WI38 (cell line): ENCODE measurements at regions not wholly inside any gene's neighbourhood (a gene's known extent, or its start where the extent isn't known, plus 50 kb on each side); places are given as distances from the start of the nearest gene placed in this dataset.

Experiments
- H3K4me3 ChIP-seq: 2 replicates; pipeline ENCODE4 v1.5.1; 2011; ENCODE audit warnings: low read depth, mild to moderate bottlenecking, control low read depth, low read length
- TF ChIP-seq, protein P1 (sequence below): IDR thresholded peaks from 2 replicates; pipeline ENCODE4 v1.5.1; 2012; ENCODE audit warnings: low read depth, mild to moderate bottlenecking, control low read depth, low read length

DNA sequence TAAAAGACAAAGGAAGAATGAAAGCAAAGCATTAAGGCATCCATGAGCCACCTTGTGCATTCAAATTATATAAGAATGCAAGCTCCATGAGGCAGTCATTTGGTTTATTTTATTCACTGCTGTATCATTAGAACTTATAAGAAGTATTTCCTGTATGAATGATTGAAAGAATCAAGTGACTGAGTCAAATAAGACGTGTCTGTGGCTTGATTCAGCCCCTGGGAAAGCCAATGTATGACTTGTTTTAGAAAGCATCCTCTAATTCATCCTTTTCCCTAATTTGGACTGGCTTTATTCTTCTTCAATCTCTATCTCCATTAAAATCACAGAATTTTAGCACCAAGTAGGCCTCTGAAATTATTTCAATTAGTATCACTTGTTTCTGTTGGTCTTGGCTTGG is 461.1 kb downstream of the LPIN1 start:
- no peak overlapping the region for H3K4me3 ChIP-seq
- TF ChIP-seq, protein P1, sequence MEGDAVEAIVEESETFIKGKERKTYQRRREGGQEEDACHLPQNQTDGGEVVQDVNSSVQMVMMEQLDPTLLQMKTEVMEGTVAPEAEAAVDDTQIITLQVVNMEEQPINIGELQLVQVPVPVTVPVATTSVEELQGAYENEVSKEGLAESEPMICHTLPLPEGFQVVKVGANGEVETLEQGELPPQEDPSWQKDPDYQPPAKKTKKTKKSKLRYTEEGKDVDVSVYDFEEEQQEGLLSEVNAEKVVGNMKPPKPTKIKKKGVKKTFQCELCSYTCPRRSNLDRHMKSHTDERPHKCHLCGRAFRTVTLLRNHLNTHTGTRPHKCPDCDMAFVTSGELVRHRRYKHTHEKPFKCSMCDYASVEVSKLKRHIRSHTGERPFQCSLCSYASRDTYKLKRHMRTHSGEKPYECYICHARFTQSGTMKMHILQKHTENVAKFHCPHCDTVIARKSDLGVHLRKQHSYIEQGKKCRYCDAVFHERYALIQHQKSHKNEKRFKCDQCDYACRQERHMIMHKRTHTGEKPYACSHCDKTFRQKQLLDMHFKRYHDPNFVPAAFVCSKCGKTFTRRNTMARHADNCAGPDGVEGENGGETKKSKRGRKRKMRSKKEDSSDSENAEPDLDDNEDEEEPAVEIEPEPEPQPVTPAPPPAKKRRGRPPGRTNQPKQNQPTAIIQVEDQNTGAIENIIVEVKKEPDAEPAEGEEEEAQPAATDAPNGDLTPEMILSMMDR, result no peak

DNA sequence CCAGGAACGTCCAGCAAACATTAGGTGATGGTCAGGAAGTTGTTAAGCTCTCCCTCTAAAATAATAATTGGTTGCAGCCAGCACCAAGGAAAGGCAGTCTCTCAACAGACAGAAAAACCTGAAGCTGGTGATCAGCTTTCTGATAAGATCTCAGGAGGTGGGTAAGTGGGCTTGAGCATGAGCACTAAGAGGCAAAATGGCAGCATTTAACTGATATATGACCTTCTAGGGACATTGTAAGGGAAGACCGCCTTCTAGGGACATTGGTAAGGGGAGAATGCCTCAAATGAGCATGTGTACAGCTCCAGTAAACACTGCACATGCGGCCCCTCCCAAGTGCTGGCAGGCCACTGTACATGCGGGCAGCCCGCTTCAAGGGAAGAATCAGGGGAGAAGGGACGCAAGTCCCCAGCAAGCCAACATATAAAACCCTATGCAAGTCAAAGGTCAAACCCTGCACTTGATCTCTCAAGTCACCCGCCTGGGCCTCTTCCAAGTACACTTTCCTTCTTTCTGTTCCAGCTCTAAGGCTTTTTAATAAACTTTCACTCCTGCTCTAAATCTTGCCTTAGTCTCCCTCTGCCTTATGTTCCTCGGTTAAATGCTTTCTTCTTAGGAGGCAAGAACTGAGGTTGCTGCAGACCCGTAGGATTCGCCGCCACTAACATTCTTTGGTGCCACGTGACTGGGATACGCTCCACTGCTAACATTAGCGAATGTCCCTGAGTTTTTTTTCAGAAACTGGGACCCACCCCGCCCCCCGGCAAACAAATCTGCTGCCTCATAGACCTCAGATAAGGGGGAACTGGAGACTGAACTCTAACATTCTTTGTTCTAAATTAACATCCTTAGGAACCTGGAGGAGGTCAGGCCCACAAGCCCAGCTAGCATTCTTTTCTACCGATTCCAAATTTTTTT is 463.8 kb downstream of the LPIN1 start:
- TF ChIP-seq, protein P1, result no peak
- H3K4me3 ChIP-seq, result no peak overlapping the region

DNA sequence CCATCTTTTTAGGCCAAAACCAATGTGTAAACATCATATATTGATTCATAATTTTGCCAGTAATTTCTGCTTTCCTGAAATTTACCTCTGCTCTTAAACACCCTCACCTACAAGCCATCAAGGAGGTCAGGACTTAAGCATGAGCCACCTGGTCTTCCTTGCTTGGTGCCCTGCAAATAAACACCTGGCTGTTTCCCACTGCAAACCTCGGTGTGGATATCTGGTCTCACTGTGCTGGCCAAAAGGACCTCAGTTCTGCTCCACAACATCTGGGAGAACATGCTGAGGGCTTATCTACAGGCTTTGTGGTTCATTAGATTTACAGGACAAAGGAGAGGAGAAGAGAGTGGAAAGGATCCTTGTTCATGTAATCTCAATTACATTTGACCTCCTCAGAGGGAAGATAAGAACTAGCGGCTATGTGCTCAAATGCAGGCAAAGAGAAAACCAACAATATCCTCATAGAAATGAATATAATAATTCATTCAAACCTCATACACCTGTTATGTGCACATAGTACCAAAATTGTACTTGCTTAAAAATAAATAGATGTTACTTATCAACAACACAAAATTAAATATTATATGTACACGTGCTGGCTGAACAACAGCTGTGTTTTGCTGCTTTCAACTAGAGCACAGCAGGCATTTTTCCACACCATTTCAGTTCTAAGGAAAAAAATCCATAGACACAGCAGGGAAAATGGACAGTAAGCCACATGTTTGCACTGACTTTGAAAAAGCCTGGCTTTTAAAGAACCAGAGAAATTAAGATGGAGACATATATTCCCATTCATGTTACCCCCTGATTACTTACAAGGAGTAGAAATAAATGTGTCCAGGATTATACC is 465.1 kb downstream of the LPIN1 start:
- H3K4me3 ChIP-seq, result no peak overlapping the region
- TF ChIP-seq, protein P1, result no peak

DNA sequence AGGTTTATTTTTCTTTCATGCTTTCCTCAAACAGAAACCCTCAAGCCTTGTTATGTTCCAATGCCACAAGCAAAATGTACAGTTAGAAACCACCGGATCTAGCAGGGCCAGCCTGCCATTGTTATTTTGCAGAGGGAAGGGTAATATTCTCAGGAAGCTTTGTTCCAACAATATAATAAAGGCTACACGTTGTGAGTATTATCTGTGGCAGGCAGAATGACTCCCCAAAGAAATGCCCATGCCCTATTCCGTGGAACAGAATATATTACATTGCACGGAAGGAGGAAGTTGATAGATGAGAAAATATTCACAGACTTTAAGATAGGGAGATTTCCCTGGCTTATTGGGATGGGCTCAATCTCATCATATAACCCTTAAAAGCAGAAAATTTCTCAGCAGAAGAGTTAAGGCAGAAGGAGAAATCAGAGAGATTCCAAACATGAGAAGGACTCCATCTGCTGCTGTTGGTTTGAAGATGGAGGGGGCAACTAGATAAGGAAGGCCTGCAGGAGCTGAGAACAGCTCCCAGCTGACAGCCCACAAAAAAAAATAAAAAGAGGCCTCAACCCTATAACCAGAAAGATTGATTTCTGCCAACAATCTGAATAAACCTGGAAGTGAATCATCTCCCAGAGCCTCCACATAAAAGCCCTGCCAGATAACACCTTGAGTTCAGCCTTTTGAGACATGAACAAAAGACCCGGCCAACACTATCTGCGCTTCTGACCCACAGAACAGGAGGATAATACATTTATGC is 466.6 kb downstream of the LPIN1 start:
- TF ChIP-seq, protein P1, result no peak

DNA sequence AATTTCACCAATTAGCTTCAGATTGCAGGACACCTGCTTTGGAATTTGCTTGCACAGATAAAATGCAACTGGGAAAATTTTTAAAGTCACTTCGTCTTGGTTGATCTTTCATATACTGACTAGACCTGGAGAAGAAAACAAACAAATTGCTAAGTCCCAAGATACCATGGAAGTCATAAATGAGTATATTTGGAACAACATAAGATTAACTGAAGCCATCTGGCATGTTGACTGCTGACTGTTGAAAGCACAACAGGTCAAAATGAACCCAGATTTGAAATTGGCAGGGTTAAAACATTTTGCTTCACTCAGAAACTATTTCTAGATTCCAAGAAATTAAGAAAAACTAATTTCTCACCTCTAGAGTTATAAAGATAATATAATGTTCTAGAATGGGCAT is 470.7 kb downstream of the LPIN1 start:
- TF ChIP-seq, protein P1, result no peak
- no peak overlapping the region for H3K4me3 ChIP-seq

More for the DNA sequence above, 466.6 kb downstream of the LPIN1 start:
- no peak overlapping the region for H3K4me3 ChIP-seq

DNA sequence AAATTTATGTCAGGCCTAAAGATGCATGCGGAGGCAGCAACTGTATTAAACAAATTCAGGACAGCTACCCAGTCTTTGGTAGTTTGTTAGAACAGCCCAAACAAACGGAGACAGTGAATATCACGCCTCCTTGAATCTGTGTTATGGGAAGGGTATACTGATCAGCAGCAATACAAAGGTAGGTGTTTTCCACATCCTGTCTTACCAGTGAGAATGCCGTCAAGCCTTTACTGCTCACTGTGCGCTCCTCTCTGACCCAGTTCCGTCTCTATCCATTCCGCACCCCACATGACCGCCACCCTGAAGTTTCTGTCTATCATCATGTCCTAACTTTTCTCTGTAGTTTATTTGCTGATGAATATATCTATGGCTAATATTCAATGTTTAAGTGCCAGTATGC is 473.3 kb downstream of the LPIN1 start:
- H3K4me3 ChIP-seq, result no peak overlapping the region
- TF ChIP-seq, protein P1, result no peak
